OCI-LY7 (cell line): ENCODE measurements at regions not wholly inside any gene's neighbourhood (a gene's known extent, or its start where the extent isn't known, plus 50 kb on each side); places are given as distances from the start of the nearest gene placed in this dataset.
"Not testable (repeated sequence)": the region's sequence is repeated elsewhere in the genome, so short reads cannot be mapped to it uniquely, and the experiment has no call there.

Experiments used
- BruUV-seq: library from RNA; stranded (reverse); fragments of 400-500 nt; replicated peaks from 2 replicates; lab custom pipeline; 2021; lab: Mats Ljungman, UMichigan
- CTCF ChIA-PET: fragments of 300-600 bp; sonication (Branson Sonifier 250); formaldehyde crosslinking; loops from one replicate; lab custom pipeline; 2022; ENCODE audit warnings: antibody characterized with exemption; ENCODE audit not compliant: unreplicated experiment; lab: Charles Lee
- POLR2A ChIA-PET: fragments of 300-600 bp; sonication (Branson Sonifier 250); formaldehyde crosslinking; loops from one replicate; lab custom pipeline; 2022; ENCODE audit warnings: antibody characterized with exemption; lab: Charles Lee
- DNase-seq: peaks from one replicate; pipeline ENCODE4 v3.0.0-alpha.2; 2015; ENCODE audit warnings: low spot score
- H2AFZ ChIP-seq: fragments of 200-600 bp; sonication (generic), shearing (Covaris generic); 2 replicates; pipeline ENCODE4 v1.6.1; 2014; ENCODE audit warnings: mild to moderate bottlenecking, antibody characterized with exemption, low read length, moderate library complexity
- H3K27ac ChIP-seq: fragments of 200-600 bp; sonication (generic); 2 replicates; pipeline ENCODE4 v1.5.1; 2014; ENCODE audit warnings: mixed run types, low read depth, mild to moderate bottlenecking, moderate library complexity, low read length, inconsistent platforms; ENCODE audit not compliant: poor library complexity, severe bottlenecking
- H3K36me3 ChIP-seq: fragments of 200-600 bp; sonication (generic); 2 replicates; pipeline ENCODE4 v1.6.1; 2014; ENCODE audit warnings: mild to moderate bottlenecking, antibody characterized with exemption, low read length, moderate library complexity, mixed read lengths; ENCODE audit not compliant: insufficient read depth
- H3K4me1 ChIP-seq: fragments of 200-600 bp; sonication (generic); 2 replicates; pipeline ENCODE4 v1.5.1; 2014; ENCODE audit warnings: mild to moderate bottlenecking, low read length; ENCODE audit not compliant: insufficient read depth, poor library complexity, severe bottlenecking
- H3K4me2 ChIP-seq: fragments of 200-600 bp; sonication (generic); 2 replicates; pipeline ENCODE4 v1.6.1; 2014; ENCODE audit warnings: mild to moderate bottlenecking, low read length
- H3K4me3 ChIP-seq: fragments of 200-600 bp; sonication (generic); 2 replicates; pipeline ENCODE4 v1.5.1; 2014; ENCODE audit warnings: mild to moderate bottlenecking, low read depth, low read length; ENCODE audit not compliant: poor library complexity, severe bottlenecking
- H3K79me2 ChIP-seq: fragments of 200-600 bp; sonication (generic); 2 replicates; pipeline ENCODE4 v1.6.1; 2016; ENCODE audit warnings: low read depth, mild to moderate bottlenecking, low read length, moderate library complexity, mixed read lengths; ENCODE audit not compliant: insufficient read depth
- H3K9me2 ChIP-seq: fragments of 200-600 bp; sonication (generic); 2 replicates; pipeline ENCODE4 v1.6.1; 2016; ENCODE audit warnings: mild to moderate bottlenecking, low read length, mixed read lengths; ENCODE audit not compliant: insufficient read depth
- H3K9me3 ChIP-seq: fragments of 200-600 bp; sonication (generic); 2 replicates; pipeline ENCODE4 v1.6.1; 2014; ENCODE audit warnings: mild to moderate bottlenecking, mixed run types, low read length, mixed read lengths
- H4K20me1 ChIP-seq: fragments of 200-600 bp; sonication (generic); 2 replicates; pipeline ENCODE4 v1.6.1; 2014; ENCODE audit warnings: mild to moderate bottlenecking, antibody characterized with exemption, low read length, moderate library complexity, mixed read lengths; ENCODE audit not compliant: insufficient read depth
- CTCF ChIP-seq: fragments of 200-600 bp; sonication (generic); conservative IDR thresholded peaks from 2 replicates; pipeline ENCODE4 v1.5.1; 2014; ENCODE audit warnings: mild to moderate bottlenecking, antibody characterized with exemption, low read length, moderate library complexity, mixed read lengths
- EZH2phosphoT487 ChIP-seq: fragments of 200-600 bp; sonication (generic); IDR thresholded peaks from 2 replicates; pipeline ENCODE4 v1.6.1; 2018; ENCODE audit warnings: low read depth, borderline replicate concordance, mild to moderate bottlenecking, mixed run types, antibody characterized with exemption, low read length, moderate library complexity, mixed read lengths
- intact Hi-C: fragments of 100-400 bp; cut with micrococcal nuclease; formaldehyde crosslinking; loops from one replicate; pipeline ENCODE4 v1.10.0; 2022; ENCODE audit not compliant: unreplicated experiment

DNA sequence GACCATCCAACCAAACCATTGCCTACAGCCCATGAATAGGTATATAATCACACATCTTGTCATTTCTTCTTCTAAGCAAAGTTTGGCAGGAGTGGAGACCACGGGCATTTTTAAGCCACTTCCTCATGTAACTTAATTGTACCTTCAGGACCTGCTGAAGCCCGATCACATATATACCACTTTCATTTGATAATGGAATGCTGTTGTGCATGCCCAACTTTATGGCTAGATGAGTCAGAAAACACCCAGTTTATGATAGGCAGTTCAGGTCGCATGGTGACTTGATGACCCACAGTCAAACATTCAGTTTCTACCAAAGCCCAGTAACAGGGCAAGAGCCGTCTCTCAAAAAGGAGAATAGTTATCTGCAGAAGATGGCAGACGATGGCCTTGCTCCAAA, 2295.0 kb upstream of the ACO1 start:
- no peak overlapping the region for H3K27ac ChIP-seq
- TF ChIP-seq EZH2phosphoT487 (no peak), CTCF (no peak)
- no peaks in the 10 kb centered on the region for H3K9me3 ChIP-seq
- no peak overlapping the region for H2AFZ ChIP-seq
- no peaks in the 10 kb centered on the region for H4K20me1 ChIP-seq
- no peaks in the 10 kb centered on the region for H3K9me2 ChIP-seq
- H3K4me2 ChIP-seq: no peak overlapping the region
- BruUV-seq: no TSS peak
- ChIA-PET CTCF (no interaction called here), POLR2A (no interaction called here)
- no peak overlapping the region for H3K4me3 ChIP-seq
- intact Hi-C loops: no loop called here
- no peaks in the 10 kb centered on the region for H3K36me3 ChIP-seq
- no peaks in the 10 kb centered on the region for H3K4me1 ChIP-seq
- DNase-seq: no peak
- no peaks in the 10 kb centered on the region for H3K79me2 ChIP-seq

DNA sequence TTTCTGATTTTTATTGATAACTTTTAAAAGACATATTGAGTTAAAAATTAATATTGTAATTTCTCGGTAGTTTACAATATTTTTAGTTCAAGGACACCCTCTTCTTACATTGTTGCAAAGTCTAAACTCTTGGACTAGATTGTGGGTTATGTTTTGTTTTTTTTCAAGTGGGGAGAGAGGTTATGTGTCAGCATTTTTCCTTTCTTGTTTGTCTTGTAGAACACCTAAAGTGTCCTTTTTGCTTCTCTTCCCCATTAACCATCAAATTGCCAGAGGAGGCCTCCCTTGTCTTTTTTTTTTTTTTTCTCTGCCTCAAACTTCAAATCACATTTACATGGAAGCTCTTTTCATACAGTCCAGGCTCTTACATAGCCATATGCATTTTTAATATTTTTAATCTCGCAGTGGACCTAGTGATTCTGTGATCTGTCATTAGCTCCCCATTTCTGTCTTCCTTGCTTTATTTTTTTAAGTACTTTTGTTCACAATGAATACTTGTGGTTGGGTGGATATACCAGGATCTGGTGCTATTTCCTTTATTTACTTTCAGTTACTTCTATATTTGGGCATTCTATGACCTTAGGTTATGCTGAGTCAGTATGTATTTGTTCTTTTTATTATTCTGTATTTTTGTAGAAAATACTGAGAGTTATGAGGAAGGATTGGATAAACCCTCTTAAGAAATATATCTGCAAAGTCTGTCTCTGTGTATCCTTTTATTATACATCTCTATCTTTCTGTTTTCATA, 2280.6 kb upstream of the ACO1 start:
- BruUV-seq: no TSS peak
- no peaks in the 10 kb centered on the region for H3K36me3 ChIP-seq
- TF ChIP-seq CTCF (no peak), EZH2phosphoT487 (no peak)

DNA sequence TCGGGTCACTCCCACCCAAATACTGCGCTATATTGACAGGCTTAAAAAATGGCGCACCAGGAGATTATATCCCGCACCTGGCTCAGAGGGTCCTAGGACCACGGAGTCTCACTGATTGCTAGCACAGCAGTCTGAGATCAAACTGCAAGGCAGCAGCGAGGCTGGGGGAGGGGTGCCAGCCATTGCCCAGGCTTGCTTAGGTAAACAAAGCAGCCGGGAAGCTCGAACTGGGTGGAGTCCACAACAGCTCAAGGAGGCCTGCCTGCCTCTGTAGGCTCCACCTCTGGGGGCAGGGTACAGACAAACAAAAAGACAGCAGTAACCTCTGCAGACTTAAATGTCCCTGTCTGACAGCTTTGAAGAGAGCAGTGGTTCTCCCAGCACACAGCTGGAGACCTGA, 2277.3 kb upstream of the ACO1 start:
- CTCF ChIA-PET, H3K4me2 ChIP-seq, DNase-seq, H3K4me1 ChIP-seq, BruUV-seq, intact Hi-C loops, H3K36me3 ChIP-seq, POLR2A ChIA-PET, H3K9me2 ChIP-seq, H3K4me3 ChIP-seq, H3K9me3 ChIP-seq, H4K20me1 ChIP-seq, H3K27ac ChIP-seq, H2AFZ ChIP-seq, H3K79me2 ChIP-seq: not testable (repeated sequence)

More for the DNA sequence above, 2280.6 kb upstream of the ACO1 start:
- H3K4me1 ChIP-seq: no peaks in the 10 kb centered on the region
- ChIA-PET CTCF (no interaction called here), POLR2A (no interaction called here)
- H4K20me1 ChIP-seq: no peaks in the 10 kb centered on the region
- no peaks in the 10 kb centered on the region for H3K79me2 ChIP-seq
- no peaks in the 10 kb centered on the region for H3K9me2 ChIP-seq
- no peak overlapping the region for H3K4me3 ChIP-seq
- H2AFZ ChIP-seq: no peak overlapping the region
- no peak overlapping the region for H3K27ac ChIP-seq
- intact Hi-C loops: no loop called here
- DNase-seq: no peak
- H3K4me2 ChIP-seq: no peak overlapping the region
- H3K9me3 ChIP-seq: no peaks in the 10 kb centered on the region
